ENCODE measurements at regions not wholly inside any gene's neighbourhood (a gene's known extent, or its start where the extent isn't known, plus 50 kb on each side); places are given as distances from the start of the nearest gene placed in this dataset.

DNA sequence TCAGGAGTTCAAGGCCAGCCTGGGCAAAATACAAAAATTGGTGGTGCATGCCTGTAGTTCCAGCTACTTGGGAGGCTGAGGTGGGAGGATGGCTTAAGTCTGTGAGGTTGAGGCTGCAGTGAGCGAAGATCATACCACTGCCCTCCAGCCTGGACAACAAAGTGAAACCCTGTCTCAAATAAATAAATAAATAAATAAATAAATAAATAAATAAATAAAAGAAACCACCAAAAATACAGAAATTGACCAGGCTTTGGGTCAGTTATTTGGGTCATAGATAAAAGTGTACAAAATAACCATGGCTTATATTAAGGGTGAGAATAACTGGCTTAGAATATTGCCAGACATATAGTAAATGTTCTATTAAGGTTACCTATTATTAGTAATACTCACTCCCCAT is 129.2 kb downstream of the NEUROD6 start:
- no peak for TF ChIP-seq ZNF70 (CRISPR knock-in tag; IDR thresholded peaks at IDR 0.05)
- TF ChIP-seq, protein P1, sequence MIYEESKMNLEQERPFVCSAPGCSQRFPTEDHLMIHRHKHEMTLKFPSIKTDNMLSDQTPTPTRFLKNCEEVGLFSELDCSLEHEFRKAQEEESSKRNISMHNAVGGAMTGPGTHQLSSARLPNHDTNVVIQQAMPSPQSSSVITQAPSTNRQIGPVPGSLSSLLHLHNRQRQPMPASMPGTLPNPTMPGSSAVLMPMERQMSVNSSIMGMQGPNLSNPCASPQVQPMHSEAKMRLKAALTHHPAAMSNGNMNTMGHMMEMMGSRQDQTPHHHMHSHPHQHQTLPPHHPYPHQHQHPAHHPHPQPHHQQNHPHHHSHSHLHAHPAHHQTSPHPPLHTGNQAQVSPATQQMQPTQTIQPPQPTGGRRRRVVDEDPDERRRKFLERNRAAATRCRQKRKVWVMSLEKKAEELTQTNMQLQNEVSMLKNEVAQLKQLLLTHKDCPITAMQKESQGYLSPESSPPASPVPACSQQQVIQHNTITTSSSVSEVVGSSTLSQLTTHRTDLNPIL (CRISPR knock-in tag; IDR thresholded peaks at IDR 0.05; ENCODE audit: low read depth), result no peak

Measured in SK-N-SH treated with all-trans-retinoic acid at 6 μM for 48 hours (cell line).